B cell (primary cell): ENCODE measurements at regions not wholly inside any gene's neighbourhood (a gene's known extent, or its start where the extent isn't known, plus 50 kb on each side); places are given as distances from the start of the nearest gene placed in this dataset.

Experiments used
- ATAC-seq: fragments of 200-7000 bp; cut with Tn5 transposase; one replicate; pipeline ENCODE4 v1.10.0; 2021; ENCODE audit warnings: low read depth, mild to moderate bottlenecking, moderate number of reproducible peaks, moderate library complexity
- CTCF ChIA-PET: fragments of 350-600 bp; sonication (Branson Sonifier 250); formaldehyde crosslinking; loops from one replicate; lab custom pipeline; 2021; ENCODE audit warnings: antibody characterized with exemption, inconsistent platforms; lab: Charles Lee
- POLR2A ChIA-PET: fragments of 350-600 bp; sonication (Branson Sonifier 250); formaldehyde crosslinking; loops from one replicate; lab custom pipeline; 2021; ENCODE audit warnings: antibody characterized with exemption; lab: Charles Lee
- DNase-seq: peaks from one replicate; pipeline ENCODE4 v3.0.0; 2013
- H2AFZ ChIP-seq: 2 replicates; pipeline ENCODE4 v1.6.1; 2012; ENCODE audit warnings: mild to moderate bottlenecking, low read depth, low read length; ENCODE audit not compliant: insufficient read depth, poor library complexity, severe bottlenecking
- H3K27ac ChIP-seq, 2 donors: 1 replicate in 1 of 2; 2 replicates in 1 of 2; pipeline ENCODE4 v1.5.1; 2012 to 2013; ENCODE audit warnings: low read length in 2 of 2, mild to moderate bottlenecking in 2 of 2, moderate library complexity in 1 of 2
- H3K27me3 ChIP-seq, 4 experiments: fragments of 200-600 bp in 1 of 4; sonication (generic) in 1 of 4; replicated peaks in 1 of 4; 1 replicate in 2 of 4; 2 replicates in 2 of 4; pipeline versions ENCODE4 v1.6.1 to v1.7.0; 2013 to 2016; ENCODE audit warnings: low read length in 3 of 4, mild to moderate bottlenecking in 2 of 4, mixed read lengths in 1 of 4, moderate library complexity in 1 of 4; ENCODE audit not compliant: insufficient read depth in 4 of 4, control insufficient read depth in 3 of 4; ENCODE audit errors: control extremely low read depth in 1 of 4
- H3K36me3 ChIP-seq, 2 experiments: replicated peaks in 1 of 2; 1 replicate in 1 of 2; 2 replicates in 1 of 2; pipeline versions ENCODE4 v1.6.1 to v1.7.1; 2013; ENCODE audit warnings: low read length in 1 of 2; ENCODE audit not compliant: insufficient read depth in 2 of 2, control insufficient read depth in 1 of 2; ENCODE audit errors: control extremely low read depth in 1 of 2, extremely low read depth in 1 of 2
- H3K4me1 ChIP-seq, 2 donors: fragments of 200-600 bp in 1 of 2; sonication (generic) in 1 of 2; 1 replicate in 1 of 2; 2 replicates in 1 of 2; pipeline versions ENCODE4 v1.5.1 to v1.6.1; 2013 to 2017; ENCODE audit warnings: low read length in 2 of 2; ENCODE audit not compliant: control insufficient read depth in 2 of 2, insufficient read depth in 2 of 2
- H3K4me2 ChIP-seq: replicated peaks from 2 replicates; pipeline ENCODE3; 2012; ENCODE audit warnings: mild to moderate bottlenecking, low read depth, low read length; ENCODE audit not compliant: poor library complexity, severe bottlenecking
- H3K4me3 ChIP-seq, 5 experiments: fragments of 200-600 bp in 1 of 5; sonication (generic) in 1 of 5; 1 replicate in 3 of 5; 2 replicates in 2 of 5; pipeline versions ENCODE4 v1.5.1 to v1.7.0; 2011 to 2016; ENCODE audit warnings: low read length in 4 of 5, mild to moderate bottlenecking in 4 of 5, low read depth in 2 of 5, control low read depth in 1 of 5, moderate library complexity in 1 of 5; ENCODE audit not compliant: insufficient read depth in 1 of 5; ENCODE audit errors: control extremely low read depth in 1 of 5, extremely low read depth in 1 of 5
- H3K79me2 ChIP-seq: fragments of 200-600 bp; sonication (generic); one replicate; pipeline ENCODE4 v1.6.0; 2016; ENCODE audit warnings: low read length; ENCODE audit not compliant: control insufficient read depth, insufficient read depth
- H3K9ac ChIP-seq: fragments of 200-600 bp; sonication (generic); 2 replicates; pipeline ENCODE4 v1.6.1; 2017; ENCODE audit warnings: mild to moderate bottlenecking, low read length, moderate library complexity
- H3K9me3 ChIP-seq, 3 donors: one replicate each; pipeline versions ENCODE4 v1.6.1 to v1.7.1; 2013; ENCODE audit warnings: low read length in 2 of 3; ENCODE audit not compliant: control insufficient read depth in 2 of 3, insufficient read depth in 1 of 3; ENCODE audit errors: control extremely low read depth in 1 of 3
- H4K20me1 ChIP-seq: 2 replicates; pipeline ENCODE4 v1.6.0; 2012; ENCODE audit warnings: mild to moderate bottlenecking, low read length; ENCODE audit not compliant: insufficient read depth, control insufficient read depth, poor library complexity, severe bottlenecking
- H3K27ac Mint-ChIP-seq: one replicate; pipeline ENCODE4 v1.8.0; 2021; ENCODE audit warnings: mixed read lengths
- H3K27me3 Mint-ChIP-seq: one replicate; pipeline ENCODE4 v1.8.0; 2021; ENCODE audit warnings: mixed read lengths
- H3K4me1 Mint-ChIP-seq: one replicate; pipeline ENCODE4 v1.8.0; 2021; ENCODE audit warnings: mixed read lengths
- H3K4me3 Mint-ChIP-seq: one replicate; pipeline ENCODE4 v1.8.0; 2021; ENCODE audit warnings: mixed read lengths
- H3K9me3 Mint-ChIP-seq: one replicate; pipeline ENCODE4 v1.8.0; 2022; ENCODE audit warnings: mixed read lengths; ENCODE audit not compliant: insufficient read depth
- CTCF ChIP-seq: fragments of 200-600 bp; IDR thresholded peaks from one replicate; pipeline ENCODE4 v1.8.0; 2022; ENCODE audit warnings: antibody characterized with exemption, mild to moderate bottlenecking
- EZH2 ChIP-seq: IDR thresholded peaks from 2 replicates; pipeline ENCODE4 v1.6.1; 2012; ENCODE audit warnings: borderline replicate concordance, low read depth, mild to moderate bottlenecking, moderate library complexity, low read length; ENCODE audit not compliant: insufficient read depth, poor library complexity, severe bottlenecking
- WGBS: methylation state at CpG from one replicate; pipeline ENCODE4 v1.1.5; 2013; ENCODE audit warnings: missing lambda C conversion rate; ENCODE audit not compliant: insufficient coverage; 5-methylcytosine and 5-hydroxymethylcytosine counted together
- intact Hi-C: fragments of 100-400 bp; cut with micrococcal nuclease; formaldehyde crosslinking; loops from one replicate; pipeline ENCODE4 v1.10.0; 2022

DNA sequence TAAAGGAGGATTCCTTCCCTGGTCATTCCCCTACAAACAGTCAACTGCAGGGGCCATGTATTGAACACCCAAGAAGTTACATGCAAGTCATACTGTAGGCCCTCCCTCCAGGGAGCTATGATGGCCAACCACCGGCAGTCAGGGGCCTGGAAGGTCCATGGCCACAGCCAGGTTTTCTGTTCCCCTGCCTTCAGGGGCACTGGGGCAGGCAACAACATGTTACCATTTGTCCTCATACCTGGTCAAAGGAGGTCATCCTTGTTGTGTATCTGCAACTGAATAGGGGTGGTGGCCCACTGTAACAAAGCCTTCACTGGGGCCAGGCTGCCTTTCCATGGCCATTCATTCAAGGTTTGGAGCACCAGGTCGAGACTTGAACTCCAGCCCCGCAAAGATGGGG, 433.6 kb downstream of the DYNC2H1 start:
- intact Hi-C loops: no loop called here
- no peaks in the 10 kb centered on the region for H4K20me1 ChIP-seq
- no peaks in the 10 kb centered on the region for H3K79me2 ChIP-seq
- Mint-ChIP-seq H3K27me3 (no peaks in the 10 kb centered on the region), H3K4me1 (no peaks in the 10 kb centered on the region), H3K4me3 (no peak overlapping the region), H3K9me3 (peaks cover 14% of the 10 kb centered on the region), H3K27ac (no peak overlapping the region)
- no peaks in the 10 kb centered on the region for H3K4me1 ChIP-seq
- no peak for ATAC-seq
- no peak for DNase-seq
- no peak overlapping the region for H3K27ac ChIP-seq
- H3K36me3 ChIP-seq: no peaks in the 10 kb centered on the region
- POLR2A ChIA-PET: no interaction called here
- no peak overlapping the region for H2AFZ ChIP-seq
- H3K27me3 ChIP-seq: no peaks in the 10 kb centered on the region
- H3K4me3 ChIP-seq: no peak overlapping the region
- H3K9me3 ChIP-seq: peaks cover 0 to 28% (median 22%) of the 10 kb centered on the region in 3 donors
- no peak for TF ChIP-seq CTCF
- H3K9ac ChIP-seq: no peak overlapping the region
- 88% methylated on average over 3 of the region's 3 CpGs for WGBS
- CTCF ChIA-PET: no interaction called here
- no peak overlapping the region for H3K4me2 ChIP-seq

- H3K4me1 Mint-ChIP-seq: no peaks in the 10 kb centered on the region
- intact Hi-C loops: no loop called here
- TF ChIP-seq CTCF (no peak), EZH2 (no peak)
- H3K27ac Mint-ChIP-seq: no peak overlapping the region
- ChIA-PET CTCF (no interaction called here), POLR2A (no interaction called here)
- Histone ChIP-seq H3K4me2 (no peak overlapping the region), H3K4me1 (no peaks in the 10 kb centered on the region), H3K4me3 (no peak overlapping the region), H3K79me2 (no peaks in the 10 kb centered on the region), H3K27me3 (no peaks in the 10 kb centered on the region), H3K9ac (no peak overlapping the region), H4K20me1 (no peaks in the 10 kb centered on the region), H3K36me3 (no peaks in the 10 kb centered on the region), H2AFZ (no peak overlapping the region), H3K27ac (no peak overlapping the region), H3K9me3 (peaks cover 0 to 28% (median 22%) of the 10 kb centered on the region in 3 donors)
- peaks cover 14% of the 10 kb centered on the region for H3K9me3 Mint-ChIP-seq
- no peak for DNase-seq
- H3K4me3 Mint-ChIP-seq: no peak overlapping the region
- no peaks in the 10 kb centered on the region for H3K27me3 Mint-ChIP-seq
- 81% methylated on average over 5 of the region's 5 CpGs for WGBS
- ATAC-seq: no peak
Measured at GRCh38 chr11:103543456-103543855, 434.2 kb downstream of the DYNC2H1 start.
